ENCODE measurements at regions not wholly inside any gene's neighbourhood (a gene's known extent, or its start where the extent isn't known, plus 50 kb on each side); places are given as distances from the start of the nearest gene placed in this dataset.

DNA sequence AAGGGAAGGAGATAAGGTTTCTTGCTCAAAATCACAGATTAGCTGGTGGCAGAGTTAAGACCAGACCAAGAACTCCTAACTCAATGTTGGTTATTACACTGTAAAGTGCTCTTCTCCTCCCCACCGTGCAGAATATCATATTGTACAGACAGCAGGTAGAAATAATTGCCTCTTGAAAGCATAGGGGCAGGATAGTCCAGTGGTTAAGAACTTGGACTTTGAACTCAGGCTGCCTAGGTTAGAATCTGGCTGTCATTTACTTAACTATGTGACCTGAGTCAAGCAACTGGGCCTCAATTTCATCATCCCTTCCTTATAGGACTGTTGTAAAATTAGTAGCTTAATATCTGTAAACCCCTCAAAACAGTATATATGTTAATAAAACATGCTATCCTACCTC is 114.9 kb upstream of the HIVEP3 start:
- DNase-seq: no peak

DNA sequence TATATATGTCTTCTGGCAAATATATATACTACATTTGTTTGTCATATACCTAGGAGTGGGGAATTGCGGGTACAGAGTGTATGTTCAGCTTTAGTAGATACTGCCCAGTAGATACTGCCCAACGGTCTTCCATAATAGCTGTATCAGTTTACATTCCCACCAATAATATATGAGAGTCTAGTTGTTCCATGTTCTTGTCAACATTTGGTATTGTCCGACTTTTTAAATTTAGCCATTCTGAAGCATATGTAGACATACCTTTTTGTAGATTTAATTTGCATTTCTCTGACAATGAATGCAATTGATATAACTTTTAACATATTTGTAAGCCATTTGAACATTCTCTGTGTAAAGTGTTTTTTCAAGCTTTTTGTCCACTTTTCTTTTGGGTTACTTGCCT is 99.0 kb upstream of the HIVEP3 start:
- DNase-seq: no peak

DNA sequence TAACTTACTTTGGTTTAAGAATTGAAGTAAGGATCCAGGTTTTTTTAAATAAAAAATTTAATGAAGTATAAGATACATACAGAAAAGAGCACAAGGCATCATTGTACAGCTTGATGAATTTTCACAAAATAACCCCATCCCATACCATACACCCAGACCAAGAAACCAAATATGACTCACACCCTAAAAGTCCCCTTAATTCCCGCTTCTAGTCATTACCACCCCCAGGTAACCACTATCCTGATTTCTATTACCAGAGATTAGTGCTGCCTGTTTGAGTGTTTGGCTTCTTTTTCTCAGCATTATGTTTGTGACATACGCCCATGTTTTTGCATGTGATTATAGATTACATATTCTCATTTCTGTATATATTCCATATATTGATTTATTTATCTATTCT is 98.5 kb upstream of the HIVEP3 start:
- DNase-seq: no peak

DNA sequence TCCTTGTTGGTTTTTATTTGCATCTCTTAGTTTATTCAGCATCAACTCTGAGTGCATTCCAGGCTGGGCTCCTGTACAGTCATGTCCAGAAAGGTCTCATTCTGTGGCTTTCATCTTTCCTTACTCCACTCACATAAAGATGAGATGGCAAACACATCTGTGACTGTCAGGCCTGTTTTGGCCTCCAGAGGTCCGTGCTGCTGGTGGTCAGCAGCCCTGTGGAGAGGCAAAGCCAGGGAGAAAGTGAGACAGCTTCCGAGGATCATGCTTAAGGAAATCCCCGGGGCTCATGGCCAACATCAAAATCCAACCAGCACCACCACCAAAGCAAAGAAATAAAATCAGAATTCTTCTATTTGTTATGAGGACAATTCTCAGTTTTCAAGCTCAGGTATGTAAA is 96.1 kb upstream of the HIVEP3 start:
- no peak for DNase-seq

DNA sequence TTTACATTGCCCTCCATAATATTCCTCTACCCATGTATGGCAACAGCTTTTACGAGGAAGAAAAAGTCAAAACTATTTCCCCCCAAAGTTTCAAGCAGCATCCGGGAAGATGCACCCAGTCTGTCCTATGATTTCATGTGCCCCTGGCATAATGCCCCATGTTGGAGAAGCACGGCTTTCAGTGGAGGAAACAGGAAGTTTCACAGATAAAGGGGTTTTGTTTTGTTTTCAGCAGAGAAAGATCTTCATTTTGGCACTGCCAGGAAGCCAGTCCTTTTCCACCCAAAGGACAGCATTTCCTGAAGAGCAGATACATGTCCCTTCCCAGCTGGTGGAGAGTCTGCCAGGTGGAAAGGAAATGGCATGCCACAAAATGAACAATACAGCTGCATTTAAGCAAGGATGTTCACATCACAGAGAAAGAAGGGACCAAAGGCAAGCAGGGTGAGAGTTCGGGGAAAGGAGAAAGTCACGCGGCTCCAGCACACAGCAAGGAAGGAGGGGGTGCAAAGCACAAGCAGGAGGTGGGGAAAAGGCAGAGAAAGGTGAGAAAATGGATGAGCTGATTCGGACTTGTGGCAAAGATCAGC is 95.3 kb upstream of the HIVEP3 start:
- no peak for DNase-seq

DNA sequence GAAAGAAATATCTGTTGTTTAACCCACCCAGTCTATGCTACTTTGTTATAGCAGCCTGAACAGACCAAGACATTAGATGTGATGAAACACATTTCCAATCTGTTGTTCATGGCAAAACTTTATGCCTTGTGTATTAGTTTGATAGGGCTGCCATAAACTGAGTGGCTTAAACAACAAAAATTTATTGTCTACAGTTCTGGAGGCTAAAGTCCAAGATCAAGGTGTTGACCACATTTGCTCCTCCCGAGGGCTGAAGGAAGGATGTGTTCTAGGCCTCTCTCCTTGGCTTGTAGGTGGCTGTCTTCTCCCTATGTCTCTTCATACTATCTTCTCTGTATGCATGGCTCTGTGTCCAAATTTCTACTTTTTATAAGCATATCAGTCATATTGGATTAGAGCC is 94.1 kb upstream of the HIVEP3 start:
- DNase-seq: no peak

DNA sequence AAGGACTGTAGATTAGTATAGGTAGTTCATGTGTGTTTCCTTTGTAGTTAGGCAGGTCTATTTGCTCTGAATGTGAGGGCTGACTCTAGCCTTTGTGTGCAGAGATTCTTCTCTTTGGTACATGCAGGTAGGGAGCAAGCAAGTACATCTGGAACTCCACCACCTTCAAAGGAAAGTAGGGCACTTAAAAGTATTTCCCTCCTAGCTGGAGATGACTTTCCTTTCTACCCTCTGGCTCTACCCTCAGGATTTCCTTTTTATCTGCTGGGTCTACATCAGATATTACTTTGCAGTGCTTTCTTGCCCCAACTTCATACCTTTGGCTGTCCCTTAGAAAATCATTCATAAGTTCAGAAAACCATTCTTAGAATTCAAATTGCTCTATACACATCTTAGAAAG is 91.7 kb upstream of the HIVEP3 start:
- no peak for DNase-seq

DNA sequence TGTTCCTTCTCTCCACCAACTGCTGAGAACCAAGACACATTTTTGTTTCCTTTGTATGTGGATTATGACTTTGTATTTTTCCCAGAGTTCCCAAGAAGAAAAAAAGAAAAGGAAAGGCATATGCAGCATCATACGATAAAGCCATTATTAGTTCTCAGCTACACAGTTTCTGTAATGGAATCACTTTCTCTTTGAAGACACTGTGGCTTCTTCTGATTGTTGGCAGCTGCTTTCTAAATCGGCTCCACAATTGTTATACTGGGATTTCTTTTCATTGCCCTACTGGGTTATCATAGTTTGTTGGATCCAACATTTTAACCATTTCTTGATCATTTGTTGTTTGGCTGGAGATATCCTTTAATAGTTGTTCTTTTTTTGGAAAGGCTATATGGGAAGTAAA is 89.5 kb upstream of the HIVEP3 start:
- no peak for DNase-seq

DNA sequence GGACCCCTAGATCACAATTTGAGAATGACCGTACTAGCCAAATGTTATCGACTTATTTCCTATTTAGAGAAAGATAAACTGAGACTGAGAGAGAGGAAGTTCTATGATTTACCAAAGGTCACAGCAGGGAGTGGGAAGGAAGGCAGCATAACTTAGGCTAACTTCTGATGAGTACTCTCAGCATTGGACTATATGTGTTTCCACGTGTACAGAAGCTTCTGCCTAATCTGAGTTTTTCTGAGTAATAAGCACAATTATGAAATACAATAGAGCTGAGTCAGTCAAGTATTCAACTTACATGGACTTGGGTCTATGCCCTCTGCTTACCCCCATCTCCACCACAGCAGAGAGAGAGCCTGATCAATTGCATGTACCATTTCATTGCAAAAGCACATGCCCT is 88.1 kb upstream of the HIVEP3 start:
- no peak for DNase-seq

DNA sequence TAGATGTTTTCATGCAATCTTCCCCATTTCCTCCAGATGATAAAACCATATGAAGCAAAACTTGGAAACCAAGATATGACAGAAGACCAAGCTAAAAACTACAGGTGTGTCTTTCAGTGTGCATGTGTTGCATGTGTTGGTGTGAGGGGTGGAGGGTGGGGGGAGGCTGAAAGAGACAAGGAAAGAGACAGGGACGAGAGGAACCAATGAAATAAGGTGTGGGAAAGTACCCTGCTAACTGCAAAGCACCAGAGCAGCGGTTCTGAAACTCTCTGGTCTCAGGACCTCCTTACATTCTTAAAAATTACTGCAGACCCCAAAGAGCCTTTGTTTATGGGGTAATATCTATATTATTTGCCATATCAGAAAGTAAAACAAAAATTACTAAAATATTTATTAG is 87.4 kb upstream of the HIVEP3 start:
- no peak for DNase-seq

DNA sequence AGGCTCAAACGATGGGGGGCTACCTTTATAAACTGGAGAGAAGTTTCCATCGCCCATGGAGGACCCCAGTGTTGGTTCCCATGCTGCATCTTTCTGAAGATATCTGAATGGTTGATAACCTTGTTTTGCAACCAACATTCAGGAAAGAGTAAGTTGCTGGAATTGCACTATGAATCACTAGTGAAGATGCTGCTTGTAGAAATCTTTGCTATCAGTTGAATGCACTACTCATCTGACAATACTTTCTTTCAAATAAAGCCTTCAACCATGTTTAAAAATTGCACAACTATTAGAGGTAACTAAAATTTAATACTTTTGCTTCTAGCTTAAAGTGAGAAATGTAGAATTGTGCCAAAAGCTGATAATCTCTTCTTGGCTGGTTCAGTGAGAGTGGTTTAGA is 86.8 kb upstream of the HIVEP3 start:
- no peak for DNase-seq

DNA sequence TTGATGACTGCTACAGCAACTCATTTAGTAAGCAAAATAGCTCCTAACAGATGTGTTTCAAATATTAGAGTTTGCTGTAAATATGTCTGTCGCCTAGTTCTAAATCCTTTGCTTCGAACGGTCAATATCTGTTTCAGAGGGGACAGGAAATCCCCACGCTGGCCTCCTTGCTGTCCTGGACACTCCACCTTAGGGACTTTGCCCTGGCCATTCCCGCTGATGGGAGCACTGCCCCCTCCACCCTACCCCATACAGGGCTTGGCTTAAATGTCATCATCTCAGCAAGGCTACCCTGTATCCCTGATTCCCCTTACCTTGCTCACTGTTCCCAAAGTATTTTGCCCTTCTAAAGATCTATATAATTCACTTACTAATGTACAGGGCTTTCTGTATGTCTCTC is 86.1 kb upstream of the HIVEP3 start:
- no peak for DNase-seq

DNA sequence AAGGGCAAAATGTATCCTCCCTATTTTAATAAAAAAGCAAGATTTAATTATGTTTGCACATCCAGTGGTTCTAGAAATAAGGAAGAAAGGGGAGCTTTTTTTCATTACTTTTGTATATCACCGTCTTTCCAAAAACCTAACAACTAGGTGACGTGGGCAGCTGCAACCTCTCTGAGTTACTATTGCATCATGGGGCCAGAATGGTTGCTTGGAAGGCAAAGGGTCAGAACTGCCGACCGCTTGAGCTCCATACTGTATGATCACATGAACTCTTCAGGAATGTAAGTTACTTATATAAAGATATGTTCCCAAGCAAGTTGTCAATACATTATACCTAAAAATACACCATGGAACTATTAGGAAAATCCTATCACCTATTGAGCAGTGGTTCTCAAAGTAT is 85.6 kb upstream of the HIVEP3 start:
- DNase-seq: no peak

DNA sequence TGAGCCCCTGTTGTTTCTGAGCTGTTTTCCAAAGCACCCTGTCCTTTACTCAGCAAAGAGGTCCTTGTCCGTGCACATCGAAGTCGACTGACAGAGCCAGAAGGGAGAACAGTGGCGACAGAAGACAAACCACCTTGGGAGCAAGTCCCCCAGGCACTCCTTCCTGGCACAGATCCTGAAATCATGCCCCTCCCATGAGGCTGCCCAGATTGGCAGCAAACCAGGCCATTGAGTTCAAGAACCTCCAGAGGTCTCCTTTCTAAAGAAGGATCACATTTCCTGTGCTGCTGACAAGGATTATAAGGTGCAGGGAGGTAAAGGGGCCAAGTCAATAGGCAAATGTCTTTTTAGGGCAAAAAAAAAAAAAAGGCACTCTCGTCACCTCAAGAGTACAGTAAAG is 84.7 kb upstream of the HIVEP3 start:
- no peak for DNase-seq

DNA sequence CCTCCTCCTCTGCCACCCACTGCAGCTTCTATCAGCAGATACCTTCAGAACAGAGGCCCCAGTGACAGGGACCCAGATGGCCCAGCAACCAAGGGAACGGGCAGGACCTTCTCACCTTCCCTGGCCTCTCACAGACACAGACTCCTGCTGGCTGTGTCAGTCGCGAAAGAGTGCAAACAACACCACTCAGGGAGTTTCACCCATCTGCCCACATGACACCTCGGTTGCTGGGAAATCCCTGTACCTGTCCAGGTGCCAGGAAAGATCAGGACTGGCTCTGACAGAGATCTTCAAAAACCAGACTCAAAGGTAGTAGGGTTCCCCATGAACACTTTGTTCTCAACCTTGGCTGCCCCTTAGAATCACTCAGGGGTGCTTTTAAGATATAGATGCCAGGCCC is 83.5 kb upstream of the HIVEP3 start:
- DNase-seq: no peak

DNA sequence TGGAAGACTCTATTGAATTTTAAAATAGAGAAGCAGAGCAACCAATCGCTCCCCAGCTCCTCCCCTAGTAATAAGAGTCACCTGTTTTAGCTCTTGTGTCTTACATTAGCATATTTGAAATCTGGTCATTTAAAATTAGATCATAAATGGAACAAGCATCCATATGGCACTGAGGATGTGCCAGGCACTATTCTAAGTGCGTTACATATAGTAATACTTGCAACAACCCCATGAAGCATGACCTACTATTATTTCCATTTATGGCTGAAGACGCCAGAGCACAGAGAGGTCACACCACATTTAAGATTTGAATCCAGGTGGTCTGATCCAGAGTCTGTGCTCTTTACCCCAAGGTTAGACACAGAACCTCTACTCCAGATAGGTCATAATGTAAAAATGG is 82.0 kb upstream of the HIVEP3 start:
- DNase-seq: no peak

DNA sequence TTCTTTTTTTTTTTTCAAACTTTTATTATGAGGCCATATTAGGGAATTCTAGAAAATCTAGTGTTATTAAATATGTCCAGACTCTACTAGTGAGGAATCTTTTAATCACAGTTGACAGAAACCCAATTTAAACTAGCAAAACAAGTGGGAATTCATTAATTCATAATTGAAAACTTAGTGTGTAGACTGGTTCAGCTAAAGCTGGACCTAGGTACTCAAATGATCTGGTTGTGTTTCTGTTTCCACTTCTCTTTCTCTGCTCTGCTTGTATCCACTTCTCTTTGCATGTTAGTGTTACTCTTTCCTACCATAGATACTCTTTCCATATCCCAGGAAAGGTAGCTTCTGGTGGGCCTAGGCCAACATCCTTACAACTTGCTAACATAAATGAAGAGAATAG is 81.2 kb upstream of the HIVEP3 start:
- DNase-seq: no peak

DNA sequence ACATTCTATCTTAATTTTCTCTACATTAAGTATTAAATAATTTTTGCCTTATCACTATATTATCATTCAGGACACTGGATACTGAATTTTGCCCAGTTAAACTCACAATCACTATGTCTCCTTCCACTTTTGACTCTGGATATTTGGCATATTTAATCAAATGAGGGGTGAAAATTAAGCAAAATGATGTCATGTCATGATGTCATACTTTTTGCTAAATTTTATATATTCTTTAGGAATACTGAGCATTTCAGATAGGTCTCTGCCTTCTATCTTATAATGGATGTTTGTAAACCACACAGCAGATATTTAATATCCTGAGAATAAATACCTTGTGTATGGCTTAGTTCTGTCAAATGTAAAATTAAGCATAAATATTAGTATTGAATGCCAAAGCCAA is 79.5 kb upstream of the HIVEP3 start:
- no peak for DNase-seq

DNA sequence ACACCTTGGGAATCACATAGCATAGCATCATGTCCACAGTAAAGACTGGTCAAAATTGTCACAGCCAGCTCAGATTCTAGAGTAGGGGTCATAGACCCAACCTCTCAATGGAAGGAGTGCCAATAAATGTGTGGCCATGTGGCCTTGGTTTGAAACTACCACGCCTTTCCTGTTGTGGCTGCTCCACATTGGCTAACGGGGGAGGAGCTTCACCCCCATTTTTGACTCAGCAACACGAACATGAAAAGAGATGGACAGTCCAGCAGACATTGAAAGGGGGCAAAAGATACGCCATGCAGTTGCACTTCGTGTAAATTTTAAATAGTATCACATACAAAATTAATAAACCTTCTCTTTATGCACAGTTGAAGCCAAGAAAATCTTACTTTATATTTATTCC is 78.4 kb upstream of the HIVEP3 start:
- no peak for DNase-seq

DNA sequence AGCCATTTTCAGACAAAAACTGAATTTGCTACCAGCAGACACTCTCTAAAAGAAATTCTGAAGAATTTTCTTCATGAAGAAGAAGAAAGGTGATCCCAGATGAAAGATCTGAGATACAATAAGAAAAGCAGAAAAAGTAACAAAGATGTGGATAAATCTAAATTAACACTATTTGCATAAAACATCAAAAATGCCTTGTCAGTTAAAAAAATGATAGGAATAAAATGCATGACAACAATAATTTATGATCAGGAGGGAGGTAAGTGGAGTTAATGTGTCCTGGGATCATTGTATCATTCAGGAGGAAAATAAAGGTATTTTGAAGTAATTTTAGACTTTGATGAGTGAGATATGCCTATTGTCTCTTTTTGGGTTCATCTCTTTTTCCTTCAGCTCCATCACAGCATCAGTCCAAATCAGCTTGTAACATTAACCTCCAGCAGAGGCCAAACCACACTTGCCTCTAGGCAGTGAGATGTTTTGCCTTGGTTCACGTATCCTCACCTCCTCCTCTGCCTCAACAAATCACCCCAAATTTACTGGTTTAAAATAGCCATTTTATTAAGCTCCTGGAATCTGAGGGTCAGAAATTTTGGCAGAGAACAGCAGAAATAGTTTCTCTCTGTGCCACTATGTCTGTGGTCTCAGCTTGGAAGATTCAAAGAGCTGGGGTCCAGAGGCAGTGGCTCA is 76.9 kb upstream of the HIVEP3 start:
- DNase-seq: no peak

DNA sequence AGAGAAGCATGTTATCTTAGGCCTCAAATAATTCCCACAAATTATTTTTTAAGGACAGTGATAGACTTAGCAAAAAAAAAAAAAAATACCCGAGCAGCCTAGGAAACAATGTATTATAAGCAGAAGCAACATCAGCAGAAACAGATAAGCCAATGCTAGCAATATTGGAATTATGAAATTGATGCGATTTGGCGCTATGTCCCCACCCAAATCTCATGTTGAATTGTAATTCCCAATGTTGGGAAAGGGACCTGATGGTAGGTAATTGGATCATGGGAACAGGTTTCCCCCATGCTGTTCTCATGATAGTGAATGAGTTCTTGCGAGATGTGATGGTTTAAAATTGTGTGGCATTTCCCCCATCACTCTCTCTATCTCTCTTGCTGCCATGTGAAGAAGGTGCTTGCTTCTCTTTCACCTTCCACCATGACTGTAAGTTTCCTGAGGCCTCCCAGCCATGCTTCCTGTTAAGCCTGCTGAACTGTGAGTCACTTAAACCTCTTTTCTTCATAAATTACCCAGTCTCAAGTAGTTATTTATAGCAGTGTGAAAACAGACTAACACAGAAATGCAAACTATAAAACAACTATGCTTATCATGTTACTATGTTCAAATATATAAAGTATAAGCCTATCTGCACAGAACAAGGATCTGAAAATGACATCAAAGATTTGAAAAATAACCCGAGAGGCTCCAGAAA is 75.6 kb upstream of the HIVEP3 start:
- no peak for DNase-seq

DNA sequence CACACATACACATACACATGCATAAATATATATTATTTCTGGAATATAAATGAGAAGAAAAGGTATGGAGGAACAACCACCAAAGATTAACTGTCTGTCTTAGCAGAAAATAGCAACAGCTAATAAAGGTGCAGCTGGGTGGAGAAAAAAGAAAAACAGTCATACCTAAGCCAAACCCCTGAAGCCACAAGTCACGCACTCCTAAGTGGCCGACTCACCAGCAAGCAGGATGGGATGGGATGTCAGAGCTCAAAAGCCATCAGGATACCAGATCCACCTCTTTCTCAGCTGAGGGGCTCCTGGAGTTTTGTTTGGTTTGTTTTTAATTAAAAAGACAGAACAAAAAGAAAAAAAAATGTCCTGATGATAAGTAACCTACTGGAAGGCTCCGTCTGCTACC is 64.7 kb upstream of the HIVEP3 start:
- DNase-seq: no peak

DNA sequence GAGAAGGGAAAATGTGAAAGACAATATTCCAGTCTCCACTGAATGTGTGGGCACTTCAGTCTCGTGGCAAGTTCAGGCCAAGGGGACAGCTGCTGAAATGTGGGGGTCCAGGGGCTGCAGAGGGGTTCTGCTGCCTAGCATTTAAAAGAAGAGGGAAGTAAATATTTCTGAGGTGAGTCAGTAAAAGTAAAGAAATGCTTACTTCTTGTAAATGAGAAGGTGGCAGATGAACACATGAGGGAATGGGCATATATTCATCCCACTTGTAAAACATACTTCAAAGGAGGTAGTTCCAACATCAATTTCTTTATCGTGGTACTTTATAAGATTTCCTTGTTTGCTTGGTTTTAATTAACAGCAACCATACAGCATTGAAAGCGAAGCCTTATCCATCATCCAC is 63.1 kb upstream of the HIVEP3 start:
- DNase-seq: no peak

DNA sequence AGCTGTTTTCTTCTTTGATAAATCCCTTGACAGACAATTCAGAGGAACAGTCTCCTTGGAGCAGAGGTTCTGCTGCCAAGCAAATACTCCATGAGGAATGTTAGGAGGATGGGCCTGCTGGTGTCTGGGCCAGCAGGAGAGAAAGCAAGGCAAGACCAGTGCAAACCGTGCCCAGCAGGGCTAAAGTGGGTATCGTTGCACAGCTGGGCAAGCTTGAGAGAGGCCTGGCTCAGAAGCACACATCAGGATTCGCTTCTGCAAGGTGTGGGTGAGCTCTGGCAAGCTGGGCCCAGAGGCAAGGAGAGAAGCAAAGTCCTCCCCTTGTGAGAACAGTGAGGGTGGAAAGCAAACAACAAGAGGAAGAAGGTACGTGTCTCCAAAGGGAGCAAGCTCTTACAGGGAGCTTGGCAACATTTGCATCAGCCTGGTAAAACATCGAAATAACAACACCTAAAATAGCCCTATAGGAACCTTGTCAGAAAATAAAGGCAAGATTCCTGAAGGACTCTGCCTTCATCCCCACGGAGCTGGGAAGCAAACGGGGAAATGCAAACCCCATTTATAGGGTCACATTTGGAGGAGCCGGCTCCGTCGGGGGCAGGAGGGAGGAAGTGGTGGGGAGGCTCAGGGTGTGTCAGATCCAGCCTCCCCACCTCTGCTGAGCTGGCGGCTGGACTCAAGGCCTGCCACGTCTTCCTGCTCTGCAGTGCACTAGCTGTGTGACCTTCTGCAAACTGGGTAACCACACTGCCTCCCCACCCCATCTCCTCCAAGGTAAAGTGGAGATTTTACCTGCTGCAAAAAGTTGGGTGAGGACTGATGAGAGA is 62.3 kb upstream of the HIVEP3 start:
- DNase-seq: no peak
